OCI-M1 (cell line): ENCODE measurements at regions not wholly inside any gene's neighbourhood (a gene's known extent, or its start where the extent isn't known, plus 50 kb on each side); places are given as distances from the start of the nearest gene placed in this dataset.
"Not testable (repeated sequence)": the region's sequence is repeated elsewhere in the genome, so short reads cannot be mapped to it uniquely, and the experiment has no call there.

Experiments used
- DNase-seq: peaks from one replicate; lab custom pipeline; 2025; lab: John Stamatoyannopoulos, UW

GRCh38 chr7:76716551-76716950, 89.5 kb upstream of the POMZP3 start:
- DNase-seq: not testable (repeated sequence)

DNA sequence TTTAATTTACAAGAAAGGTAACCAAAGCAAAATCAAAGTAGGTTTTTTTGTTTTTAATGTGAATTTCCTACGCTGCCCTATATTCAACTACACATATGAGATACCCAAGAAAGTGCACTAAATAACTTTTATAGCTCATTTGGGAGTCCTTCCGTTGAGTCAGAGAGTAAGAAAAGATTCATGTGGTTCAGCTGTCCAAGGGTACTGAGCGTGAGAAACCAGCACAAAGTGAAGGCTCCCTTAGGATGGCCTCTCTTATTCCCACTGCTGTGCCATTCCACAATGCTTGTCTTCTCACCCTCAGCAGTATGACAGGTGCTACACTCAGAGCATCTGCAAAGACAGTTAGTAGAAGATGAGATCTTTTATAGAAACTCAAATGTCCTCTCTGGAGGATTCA, 85.8 kb upstream of the POMZP3 start:
- DNase-seq: not testable (repeated sequence)

DNA sequence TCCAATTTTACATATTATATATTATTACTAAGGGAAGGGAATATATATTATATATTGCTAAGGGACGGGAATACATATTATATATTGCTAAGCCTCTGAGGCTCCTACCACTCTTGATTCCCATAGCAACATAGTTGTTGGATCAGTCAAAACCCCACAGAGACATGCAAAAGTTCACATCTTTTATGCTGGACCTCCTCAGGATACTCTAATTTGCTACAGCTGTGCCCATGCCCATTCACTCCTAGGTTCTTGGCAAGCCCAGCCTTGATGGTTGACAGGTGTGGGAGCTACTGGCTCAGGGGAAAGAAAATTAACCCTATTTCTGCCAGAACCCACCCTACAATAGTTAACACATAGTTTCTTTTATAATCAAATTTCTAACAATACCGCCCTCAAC, 84.6 kb upstream of the POMZP3 start:
- DNase-seq: not testable (repeated sequence)

GRCh38 chr7:76709703-76710102, 82.6 kb upstream of the POMZP3 start:
- DNase-seq: peak; percentile 43

- DNase-seq: not testable (repeated sequence)
Observed at GRCh38 chr7:76708446-76708845, 81.4 kb upstream of the POMZP3 start.

GRCh38 chr7:76703815-76704214, 76.7 kb upstream of the POMZP3 start:
- DNase-seq: not testable (repeated sequence)

GRCh38 chr7:76686277-76686676, 59.2 kb upstream of the POMZP3 start:
- not testable (repeated sequence) for DNase-seq

GRCh38 chr7:76684737-76685136, 57.7 kb upstream of the POMZP3 start:
- not testable (repeated sequence) for DNase-seq

DNA sequence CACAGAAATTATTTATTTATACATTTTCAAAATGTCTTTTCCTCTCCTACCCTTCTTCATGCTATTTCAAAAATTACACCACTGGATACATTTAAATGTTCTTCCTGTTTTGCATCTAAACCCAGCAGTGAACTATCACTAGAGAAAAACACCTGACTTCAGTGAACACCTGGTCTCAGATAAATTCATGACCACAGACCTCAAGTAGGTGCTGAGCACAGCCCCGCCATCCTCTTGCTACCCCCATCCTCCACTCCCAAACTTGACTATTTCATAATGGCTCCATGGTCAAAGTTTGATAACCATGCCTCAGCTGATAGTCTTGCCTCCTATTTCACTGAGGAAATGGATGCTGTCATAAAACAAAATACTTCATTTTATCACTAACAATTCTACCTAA, 56.6 kb upstream of the POMZP3 start:
- not testable (repeated sequence) for DNase-seq

DNA sequence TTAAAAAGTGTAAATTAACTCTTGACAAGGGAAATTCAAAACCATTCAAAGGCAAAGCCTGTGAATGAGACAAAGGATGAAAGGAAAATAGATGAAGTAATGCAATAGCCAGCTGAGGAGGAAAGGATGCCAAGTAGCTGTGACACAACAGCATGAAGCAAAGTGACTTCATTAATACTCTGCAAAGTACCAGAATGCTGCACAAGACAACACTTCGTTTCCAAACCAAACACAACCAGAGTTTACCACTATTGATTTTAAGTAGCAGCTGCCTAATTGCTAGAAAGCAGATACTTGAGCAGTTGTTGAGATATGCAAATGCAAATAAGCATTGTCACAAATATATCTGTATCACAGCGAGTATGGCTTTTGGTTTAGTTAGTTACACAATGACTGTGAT, 54.7 kb upstream of the POMZP3 start:
- not testable (repeated sequence) for DNase-seq

GRCh38 chr7:76679174-76679573, 52.1 kb upstream of the POMZP3 start:
- DNase-seq: not testable (repeated sequence)

GRCh38 chr7:76678500-76678899, 51.4 kb upstream of the POMZP3 start:
- not testable (repeated sequence) for DNase-seq

DNA sequence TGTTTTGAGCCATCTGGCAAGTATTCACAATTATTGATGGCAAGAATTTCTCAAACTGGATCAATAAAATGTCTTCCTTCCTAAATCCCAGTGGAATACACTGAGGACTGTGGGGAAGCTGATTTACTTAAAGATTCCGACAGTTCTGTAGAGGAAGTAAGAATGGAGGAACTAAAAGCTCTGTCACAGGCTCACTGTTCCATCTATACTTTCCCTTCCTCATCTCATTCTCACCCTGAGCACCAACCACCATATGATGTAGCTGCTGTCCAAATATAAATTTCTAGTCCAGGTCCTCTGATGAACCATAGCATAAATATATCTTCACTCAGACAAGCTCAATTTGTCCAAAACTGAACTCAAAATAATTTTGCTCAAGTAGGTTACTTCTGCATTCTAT, 49.8 kb upstream of the POMZP3 start:
- DNase-seq: not testable (repeated sequence)
